ENCODE measurements at regions not wholly inside any gene's neighbourhood (a gene's known extent, or its start where the extent isn't known, plus 50 kb on each side); places are given as distances from the start of the nearest gene placed in this dataset.

DNA sequence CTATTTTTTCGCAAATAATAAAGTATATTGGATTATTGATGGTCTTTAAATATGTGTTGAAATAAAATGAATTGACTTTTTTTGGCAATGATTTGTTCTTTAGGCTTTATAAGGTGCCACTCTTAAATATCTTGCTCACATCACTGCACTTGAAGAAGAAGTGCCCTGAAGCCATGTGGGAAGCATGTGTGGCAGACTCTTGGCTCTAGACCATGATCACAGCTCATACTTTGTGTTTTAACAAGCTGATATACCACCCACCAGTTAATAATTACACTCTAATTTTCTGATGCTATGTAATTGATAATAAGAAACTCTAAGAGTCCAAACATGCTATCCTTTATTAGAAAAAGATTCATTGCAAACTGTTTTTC is 52.1 kb upstream of the TGFBR2 start:
- TF ChIP-seq JUN (CRISPR knock-in tag; IDR thresholded peaks at IDR 0.05): no peak
- TF ChIP-seq MLX (CRISPR knock-in tag; IDR thresholded peaks at IDR 0.05): no peak
- TF ChIP-seq RELA (CRISPR knock-in tag; IDR thresholded peaks at IDR 0.05; ENCODE audit: borderline replicate concordance): no peak
- TF ChIP-seq CTCF (IDR thresholded peaks at IDR 0.05): no peak
- TF ChIP-seq, protein P1, sequence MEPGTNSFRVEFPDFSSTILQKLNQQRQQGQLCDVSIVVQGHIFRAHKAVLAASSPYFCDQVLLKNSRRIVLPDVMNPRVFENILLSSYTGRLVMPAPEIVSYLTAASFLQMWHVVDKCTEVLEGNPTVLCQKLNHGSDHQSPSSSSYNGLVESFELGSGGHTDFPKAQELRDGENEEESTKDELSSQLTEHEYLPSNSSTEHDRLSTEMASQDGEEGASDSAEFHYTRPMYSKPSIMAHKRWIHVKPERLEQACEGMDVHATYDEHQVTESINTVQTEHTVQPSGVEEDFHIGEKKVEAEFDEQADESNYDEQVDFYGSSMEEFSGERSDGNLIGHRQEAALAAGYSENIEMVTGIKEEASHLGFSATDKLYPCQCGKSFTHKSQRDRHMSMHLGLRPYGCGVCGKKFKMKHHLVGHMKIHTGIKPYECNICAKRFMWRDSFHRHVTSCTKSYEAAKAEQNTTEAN (CRISPR knock-in tag; IDR thresholded peaks at IDR 0.05): no peak
- TF ChIP-seq HMGXB4 (CRISPR knock-in tag; IDR thresholded peaks at IDR 0.05): no peak
- TF ChIP-seq TCF7 (CRISPR knock-in tag; IDR thresholded peaks at IDR 0.05; ENCODE audit: low read depth): no peak
